HL-60 (cell line): ENCODE measurements at regions not wholly inside any gene's neighbourhood (a gene's known extent, or its start where the extent isn't known, plus 50 kb on each side); places are given as distances from the start of the nearest gene placed in this dataset.

ENCODE experiments used
- DNase-seq, 2 experiments: peaks; one replicate each; pipeline ENCODE4 v3.0.0-alpha.2; 2010 to 2020; ENCODE audit warnings: low read depth in 1 of 2, low spot score in 1 of 2
- H3K27ac ChIP-seq: fragments of 250-450 bp; sonication (Bioruptor Pico); replicated peaks from 2 replicates; pipeline ENCODE4 v1.5.1; 2020; ENCODE audit warnings: mild to moderate bottlenecking, moderate library complexity
- H3K27me3 ChIP-seq: fragments of 250-450 bp; sonication (Bioruptor Pico); 2 replicates; pipeline ENCODE4 v1.5.1; 2021; ENCODE audit warnings: mild to moderate bottlenecking, moderate library complexity; ENCODE audit not compliant: insufficient read depth, poor library complexity, severe bottlenecking
- H3K4me3 ChIP-seq: replicated peaks from 2 replicates; pipeline ENCODE4 v1.5.1; 2011; ENCODE audit warnings: mild to moderate bottlenecking, control low read depth, low read length; ENCODE audit not compliant: insufficient read depth
- GABPA ChIP-seq: IDR thresholded peaks from 2 replicates; pipeline ENCODE4 v1.6.1; 2012; ENCODE audit warnings: low read depth
- POLR2AphosphoS5 ChIP-seq: IDR thresholded peaks from 2 replicates; pipeline ENCODE4 v1.6.1; 2012; ENCODE audit warnings: low read depth
- SPI1 ChIP-seq: IDR thresholded peaks from 2 replicates; pipeline ENCODE4 v1.6.1; 2012; ENCODE audit warnings: low read depth, mild to moderate bottlenecking, borderline replicate concordance
- TF ChIP-seq, protein P1 (sequence below): IDR thresholded peaks from 2 replicates; pipeline ENCODE4 v1.6.1; 2012; ENCODE audit warnings: low read depth; ENCODE audit not compliant: insufficient replicate concordance
- TF ChIP-seq, protein P2 (sequence below): IDR thresholded peaks from one replicate; pipeline ENCODE4 v1.5.1; 2011; ENCODE audit warnings: low read length, control low read depth, inconsistent platforms; ENCODE audit not compliant: insufficient read depth

DNA sequence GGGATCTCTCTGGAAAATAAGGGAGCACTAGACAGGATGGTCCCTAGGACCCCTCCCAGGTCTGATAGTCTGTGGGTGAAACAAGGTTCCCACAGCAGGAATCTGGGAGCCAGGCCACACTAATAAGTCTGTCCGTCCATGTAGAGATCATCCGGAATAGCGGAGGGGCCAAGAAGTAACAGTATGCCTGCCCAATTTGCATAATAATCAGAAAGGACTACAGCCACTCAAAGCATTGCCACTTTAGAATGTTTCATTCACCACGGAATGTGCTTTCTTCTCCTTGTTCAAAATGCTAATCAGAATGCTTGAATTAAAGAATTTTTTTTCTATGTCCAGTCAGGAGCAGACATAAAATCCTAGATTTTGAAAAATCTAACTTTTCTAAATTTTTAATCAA is 254.9 kb downstream of the ACTL7B start:
- Histone ChIP-seq H3K27ac (no peak overlapping the region), H3K27me3 (no peaks in the 10 kb centered on the region), H3K4me3 (no peak overlapping the region)
- TF ChIP-seq, protein P1, sequence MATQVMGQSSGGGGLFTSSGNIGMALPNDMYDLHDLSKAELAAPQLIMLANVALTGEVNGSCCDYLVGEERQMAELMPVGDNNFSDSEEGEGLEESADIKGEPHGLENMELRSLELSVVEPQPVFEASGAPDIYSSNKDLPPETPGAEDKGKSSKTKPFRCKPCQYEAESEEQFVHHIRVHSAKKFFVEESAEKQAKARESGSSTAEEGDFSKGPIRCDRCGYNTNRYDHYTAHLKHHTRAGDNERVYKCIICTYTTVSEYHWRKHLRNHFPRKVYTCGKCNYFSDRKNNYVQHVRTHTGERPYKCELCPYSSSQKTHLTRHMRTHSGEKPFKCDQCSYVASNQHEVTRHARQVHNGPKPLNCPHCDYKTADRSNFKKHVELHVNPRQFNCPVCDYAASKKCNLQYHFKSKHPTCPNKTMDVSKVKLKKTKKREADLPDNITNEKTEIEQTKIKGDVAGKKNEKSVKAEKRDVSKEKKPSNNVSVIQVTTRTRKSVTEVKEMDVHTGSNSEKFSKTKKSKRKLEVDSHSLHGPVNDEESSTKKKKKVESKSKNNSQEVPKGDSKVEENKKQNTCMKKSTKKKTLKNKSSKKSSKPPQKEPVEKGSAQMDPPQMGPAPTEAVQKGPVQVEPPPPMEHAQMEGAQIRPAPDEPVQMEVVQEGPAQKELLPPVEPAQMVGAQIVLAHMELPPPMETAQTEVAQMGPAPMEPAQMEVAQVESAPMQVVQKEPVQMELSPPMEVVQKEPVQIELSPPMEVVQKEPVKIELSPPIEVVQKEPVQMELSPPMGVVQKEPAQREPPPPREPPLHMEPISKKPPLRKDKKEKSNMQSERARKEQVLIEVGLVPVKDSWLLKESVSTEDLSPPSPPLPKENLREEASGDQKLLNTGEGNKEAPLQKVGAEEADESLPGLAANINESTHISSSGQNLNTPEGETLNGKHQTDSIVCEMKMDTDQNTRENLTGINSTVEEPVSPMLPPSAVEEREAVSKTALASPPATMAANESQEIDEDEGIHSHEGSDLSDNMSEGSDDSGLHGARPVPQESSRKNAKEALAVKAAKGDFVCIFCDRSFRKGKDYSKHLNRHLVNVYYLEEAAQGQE = no peak
- TF ChIP-seq SPI1 (no peak), POLR2AphosphoS5 (no peak), GABPA (no peak)
- TF ChIP-seq, protein P2, sequence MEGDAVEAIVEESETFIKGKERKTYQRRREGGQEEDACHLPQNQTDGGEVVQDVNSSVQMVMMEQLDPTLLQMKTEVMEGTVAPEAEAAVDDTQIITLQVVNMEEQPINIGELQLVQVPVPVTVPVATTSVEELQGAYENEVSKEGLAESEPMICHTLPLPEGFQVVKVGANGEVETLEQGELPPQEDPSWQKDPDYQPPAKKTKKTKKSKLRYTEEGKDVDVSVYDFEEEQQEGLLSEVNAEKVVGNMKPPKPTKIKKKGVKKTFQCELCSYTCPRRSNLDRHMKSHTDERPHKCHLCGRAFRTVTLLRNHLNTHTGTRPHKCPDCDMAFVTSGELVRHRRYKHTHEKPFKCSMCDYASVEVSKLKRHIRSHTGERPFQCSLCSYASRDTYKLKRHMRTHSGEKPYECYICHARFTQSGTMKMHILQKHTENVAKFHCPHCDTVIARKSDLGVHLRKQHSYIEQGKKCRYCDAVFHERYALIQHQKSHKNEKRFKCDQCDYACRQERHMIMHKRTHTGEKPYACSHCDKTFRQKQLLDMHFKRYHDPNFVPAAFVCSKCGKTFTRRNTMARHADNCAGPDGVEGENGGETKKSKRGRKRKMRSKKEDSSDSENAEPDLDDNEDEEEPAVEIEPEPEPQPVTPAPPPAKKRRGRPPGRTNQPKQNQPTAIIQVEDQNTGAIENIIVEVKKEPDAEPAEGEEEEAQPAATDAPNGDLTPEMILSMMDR = no peak
- no peak for DNase-seq

DNA sequence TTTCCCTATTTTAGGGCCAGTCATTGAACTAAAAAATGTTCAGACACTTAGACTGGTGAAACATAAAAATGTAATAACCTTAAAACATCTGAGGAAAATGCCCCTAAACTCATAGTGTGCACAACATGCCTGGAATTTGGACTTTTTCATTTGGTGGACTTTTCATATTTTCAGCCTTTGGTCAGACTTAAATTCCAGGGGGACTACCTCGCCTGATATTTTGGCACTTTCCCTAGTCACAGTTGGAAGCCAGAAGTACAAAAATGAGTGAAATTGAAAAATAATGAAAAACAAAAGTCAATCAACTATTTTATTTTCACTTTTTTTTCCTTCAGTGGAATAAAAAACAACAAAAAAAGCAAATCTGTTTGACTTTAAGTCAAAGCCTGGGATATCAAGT is 256.2 kb downstream of the ACTL7B start:
- TF ChIP-seq SPI1 (no peak), POLR2AphosphoS5 (no peak), GABPA (no peak)
- TF ChIP-seq, protein P2 = no peak
- TF ChIP-seq, protein P1 = no peak
- DNase-seq = no peak
- Histone ChIP-seq H3K4me3 (no peak overlapping the region), H3K27ac (no peak overlapping the region), H3K27me3 (no peaks in the 10 kb centered on the region)

DNA sequence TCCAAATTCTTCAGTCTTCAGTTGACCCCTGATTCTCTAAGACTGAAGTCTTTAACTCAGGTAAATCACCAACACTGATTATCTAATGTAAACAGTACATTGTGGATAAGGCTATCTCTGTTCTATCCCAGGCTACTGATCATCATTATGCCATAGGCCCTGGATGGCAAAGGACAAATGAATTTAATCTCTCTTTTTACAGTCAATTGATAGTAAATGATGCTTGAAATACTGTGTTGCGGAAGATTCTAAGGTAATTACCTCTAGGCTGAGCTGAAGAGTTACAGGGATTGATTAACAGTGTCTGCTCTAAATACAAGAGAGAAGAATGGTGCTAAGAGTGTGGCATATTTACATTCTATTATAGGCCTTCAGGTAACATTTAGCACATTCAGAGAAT is 264.7 kb downstream of the ACTL7B start:
- Histone ChIP-seq H3K4me3 (no peak overlapping the region), H3K27me3 (no peaks in the 10 kb centered on the region), H3K27ac (no peak overlapping the region)
- DNase-seq = no peak
- TF ChIP-seq GABPA (no peak), SPI1 (no peak)

DNA sequence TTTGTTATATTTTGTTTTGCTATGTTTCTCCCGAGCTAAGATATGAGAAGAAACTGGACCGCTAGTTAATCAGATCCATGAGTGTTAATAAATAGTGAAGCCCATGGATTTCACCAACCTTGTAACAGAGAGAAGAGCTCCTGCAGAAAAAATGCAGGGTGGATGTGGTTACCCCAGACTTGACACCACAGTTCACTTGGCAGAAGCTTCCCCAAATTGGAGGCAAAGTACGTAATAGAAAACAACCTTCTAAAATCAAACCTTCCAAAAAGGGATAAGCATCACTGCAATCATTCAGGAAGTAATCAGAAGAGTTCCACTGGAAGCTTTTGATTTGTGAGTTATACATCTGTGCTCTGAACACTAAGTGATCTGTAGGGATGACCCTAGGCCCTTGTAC is 267.5 kb downstream of the ACTL7B start:
- TF ChIP-seq SPI1 (no peak), GABPA (no peak; the same call in 1 of the 2 replicates), POLR2AphosphoS5 (no peak)
- TF ChIP-seq, protein P2 = no peak
- TF ChIP-seq, protein P1 = no peak
- Histone ChIP-seq H3K4me3 (no peak overlapping the region), H3K27ac (no peak overlapping the region), H3K27me3 (no peaks in the 10 kb centered on the region)
- peak in 1 of 2 experiments; percentile 60 for DNase-seq
